Hepatocyte (in vitro differentiated cells): ENCODE measurements at regions not wholly inside any gene's neighbourhood (a gene's known extent, or its start where the extent isn't known, plus 50 kb on each side); places are given as distances from the start of the nearest gene placed in this dataset.

Source experiments
- DNase-seq: peaks from one replicate; pipeline ENCODE4 v3.0.0-alpha.2; 2016; ENCODE audit warnings: low spot score
- H2AFZ ChIP-seq: fragments of 200-600 bp; sonication (generic); 2 replicates; pipeline ENCODE4 v1.6.0; 2016; ENCODE audit warnings: antibody characterized with exemption, mild to moderate bottlenecking
- H3K27ac ChIP-seq: fragments of 200-600 bp; sonication (generic); 2 replicates; pipeline ENCODE4 v1.5.1; 2016; ENCODE audit warnings: mild to moderate bottlenecking
- H3K27me3 ChIP-seq: fragments of 200-600 bp; sonication (generic); 2 replicates; pipeline ENCODE4 v1.6.1; 2016
- H3K36me3 ChIP-seq: fragments of 200-600 bp; sonication (generic); replicated peaks from 2 replicates; pipeline ENCODE4 v1.5.1; 2016; ENCODE audit warnings: low read depth; ENCODE audit not compliant: insufficient read depth
- H3K4me1 ChIP-seq: fragments of 200-600 bp; sonication (generic); 2 replicates; pipeline ENCODE4 v1.5.1; 2016; ENCODE audit warnings: mild to moderate bottlenecking, moderate library complexity; ENCODE audit not compliant: insufficient read depth
- H3K4me2 ChIP-seq: fragments of 200-600 bp; sonication (generic); 2 replicates; pipeline ENCODE4 v1.6.0; 2016
- H3K4me3 ChIP-seq: fragments of 200-600 bp; sonication (generic); 2 replicates; pipeline ENCODE4 v1.5.1; 2016; ENCODE audit warnings: mild to moderate bottlenecking
- H3K79me2 ChIP-seq: fragments of 200-600 bp; sonication (generic); 2 replicates; pipeline ENCODE4 v1.6.0; 2017; ENCODE audit warnings: mild to moderate bottlenecking
- H3K9me2 ChIP-seq: fragments of 200-600 bp; sonication (generic); replicated peaks from 2 replicates; pipeline ENCODE4 v1.6.0; 2017; ENCODE audit warnings: mild to moderate bottlenecking; ENCODE audit not compliant: insufficient read depth
- H3K9me3 ChIP-seq: fragments of 200-600 bp; sonication (generic); 2 replicates; pipeline ENCODE4 v1.5.1; 2016; ENCODE audit warnings: low read depth, mild to moderate bottlenecking
- H4K20me1 ChIP-seq: fragments of 200-600 bp; sonication (generic); 2 replicates; pipeline ENCODE4 v1.6.0; 2016; ENCODE audit warnings: mild to moderate bottlenecking; ENCODE audit not compliant: insufficient read depth, poor library complexity, severe bottlenecking
- CTCF ChIP-seq: fragments of 200-600 bp; sonication (generic); IDR thresholded peaks from 2 replicates; pipeline ENCODE4 v1.5.1; 2016; ENCODE audit warnings: antibody characterized with exemption, mild to moderate bottlenecking; ENCODE audit not compliant: poor library complexity
- EZH2 ChIP-seq: fragments of 200-600 bp; sonication (generic); IDR thresholded peaks from 2 replicates; pipeline ENCODE4 v1.6.1; 2016; ENCODE audit warnings: antibody characterized with exemption, mild to moderate bottlenecking, borderline replicate concordance
- EZH2phosphoT487 ChIP-seq: fragments of 200-600 bp; sonication (generic); IDR thresholded peaks from one replicate; pipeline ENCODE4 v1.6.1; 2018; ENCODE audit warnings: antibody characterized with exemption, mild to moderate bottlenecking, low read depth, moderate library complexity; ENCODE audit not compliant: unreplicated experiment, severe bottlenecking
- WGBS: methylation state at CpG from one replicate; pipeline ENCODE4 v1.1.6; 2016; ENCODE audit warnings: low lambda C conversion rate; ENCODE audit errors: missing lambda C conversion rate; 5-methylcytosine and 5-hydroxymethylcytosine counted together

GRCh38 chr6:134846865-134847264 lies 103.0 kb downstream of the ALDH8A1 start:
- Histone ChIP-seq H3K9me3 (no peaks in the 10 kb centered on the region), H3K9me2 (no peaks in the 10 kb centered on the region), H2AFZ (no peak overlapping the region), H4K20me1 (no peaks in the 10 kb centered on the region), H3K27ac (no peak overlapping the region), H3K36me3 (no peaks in the 10 kb centered on the region), H3K4me3 (no peak overlapping the region), H3K4me1 (no peaks in the 10 kb centered on the region), H3K27me3 (no peaks in the 10 kb centered on the region), H3K4me2 (no peak overlapping the region), H3K79me2 (no peaks in the 10 kb centered on the region)
- TF ChIP-seq EZH2phosphoT487 (no peak), EZH2 (no peak), CTCF (no peak)
- WGBS, result 83% methylated on average over 3 of the region's 3 CpGs
- no peak for DNase-seq

- Histone ChIP-seq H3K9me2 (no peaks in the 10 kb centered on the region), H3K27me3 (no peaks in the 10 kb centered on the region), H3K4me1 (no peaks in the 10 kb centered on the region), H3K4me3 (no peak overlapping the region), H3K9me3 (no peaks in the 10 kb centered on the region), H2AFZ (no peak overlapping the region), H3K4me2 (no peak overlapping the region), H3K79me2 (no peaks in the 10 kb centered on the region), H3K27ac (no peak overlapping the region), H3K36me3 (no peaks in the 10 kb centered on the region), H4K20me1 (no peaks in the 10 kb centered on the region)
- DNase-seq, result no peak
- TF ChIP-seq EZH2, result no peak
- TF ChIP-seq CTCF, result no peak
- no peak for TF ChIP-seq EZH2phosphoT487
- WGBS, result 63% methylated on average over 7 of the region's 7 CpGs
Measured at GRCh38 chr6:134846031-134846430, 103.9 kb downstream of the ALDH8A1 start.

GRCh38 chr6:134844120-134844519 lies 105.8 kb downstream of the ALDH8A1 start:
- no peak overlapping the region for H3K27ac ChIP-seq
- no peak overlapping the region for H3K4me3 ChIP-seq
- DNase-seq, result no peak
- no peaks in the 10 kb centered on the region for H3K9me2 ChIP-seq
- no peaks in the 10 kb centered on the region for H3K27me3 ChIP-seq
- H3K79me2 ChIP-seq, result no peaks in the 10 kb centered on the region
- H4K20me1 ChIP-seq, result no peaks in the 10 kb centered on the region
- H3K4me2 ChIP-seq, result no peak overlapping the region
- no peaks in the 10 kb centered on the region for H3K4me1 ChIP-seq
- 97% methylated on average over 2 of the region's 2 CpGs for WGBS
- no peaks in the 10 kb centered on the region for H3K36me3 ChIP-seq
- H2AFZ ChIP-seq, result no peak overlapping the region
- TF ChIP-seq CTCF (no peak), EZH2 (no peak), EZH2phosphoT487 (no peak)
- no peaks in the 10 kb centered on the region for H3K9me3 ChIP-seq
